ENCODE measurements at regions not wholly inside any gene's neighbourhood (a gene's known extent, or its start where the extent isn't known, plus 50 kb on each side); places are given as distances from the start of the nearest gene placed in this dataset.

DNA sequence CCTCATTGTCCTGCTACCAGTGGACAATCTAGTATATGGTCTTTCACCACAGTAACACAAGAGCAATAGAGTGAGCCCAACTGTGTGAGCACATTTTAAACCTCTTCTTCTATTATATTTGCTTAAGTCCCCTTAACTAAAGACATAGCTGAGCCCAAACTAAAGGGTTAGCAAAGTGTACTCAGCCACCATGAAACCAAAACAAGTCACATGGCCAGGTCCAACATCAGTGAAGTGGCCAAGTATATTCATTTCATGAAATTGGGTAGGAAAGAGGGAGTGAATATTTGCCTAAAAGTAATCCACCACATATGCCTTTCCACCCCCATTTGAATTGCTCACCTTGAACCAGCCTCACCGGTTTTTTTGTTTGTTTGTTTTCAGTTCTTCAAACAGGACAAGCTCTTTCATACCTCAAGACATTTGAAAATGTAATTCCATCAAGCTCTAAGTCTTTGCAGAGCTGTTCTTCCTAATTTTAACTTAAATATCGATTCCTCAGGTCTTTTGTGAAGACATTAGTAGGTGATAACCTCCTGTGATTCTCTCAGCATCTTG is 327.0 kb upstream of the SEMA6D start:
- intact Hi-C loops (cut with micrococcal nuclease): no loop called here
- ChIA-PET CTCF (no interaction called here), POLR2A (ENCODE audit: unreplicated experiment) (interaction anchor here (0.6 kb wide), 1 partner anchor 157 kb away, joined by 3 read pairs; no protein-coding TSS in a partner anchor)
- no peaks in the 10 kb centered on the region for H3K79me2 ChIP-seq (ENCODE audit: low read length)
- H3K9me2 ChIP-seq (replicated peaks; ENCODE audit: low read length): no peaks in the 10 kb centered on the region
- H4K20me1 ChIP-seq (ENCODE audit: low read length): no peaks in the 10 kb centered on the region
- no peak overlapping the region for H3K9ac ChIP-seq (ENCODE audit: low read length)
- H2AFZ ChIP-seq (ENCODE audit: low read length): 0 out of 2 replicates have a peak overlapping the region, but pooled peaks have one; percentile 30
- H3F3A ChIP-seq (ENCODE audit: low read length, unreplicated experiment): no peaks in the 10 kb centered on the region
- no peaks in the 10 kb centered on the region for H3K9me3 ChIP-seq (ENCODE audit: low read length)
- no peaks in the 10 kb centered on the region for H3K36me3 ChIP-seq (ENCODE audit: low read depth, low read length)
- no peaks in the 10 kb centered on the region for H3K27me3 ChIP-seq (ENCODE audit: low read length)
- peak overlapping the region; percentile 32; the same call in 1 of the 2 replicates for H3K27ac ChIP-seq (ENCODE audit: low read length)
- no TSS peak for BruUV-seq (replicated peaks)
- peak overlapping the region; percentile 25; the same call in 1 of the 2 replicates for H3K4me3 ChIP-seq (ENCODE audit: low read length)
- H3K4me2 ChIP-seq (ENCODE audit: low read length): peak overlapping the region; percentile 57
- TF ChIP-seq EZH2phosphoT487 (IDR thresholded peaks at IDR 0.05; ENCODE audit: borderline replicate concordance, low read length) (no peak), EZH2 (IDR thresholded peaks at IDR 0.05; ENCODE audit: low read length, unreplicated experiment) (no peak)
- TF ChIP-seq, protein P1, sequence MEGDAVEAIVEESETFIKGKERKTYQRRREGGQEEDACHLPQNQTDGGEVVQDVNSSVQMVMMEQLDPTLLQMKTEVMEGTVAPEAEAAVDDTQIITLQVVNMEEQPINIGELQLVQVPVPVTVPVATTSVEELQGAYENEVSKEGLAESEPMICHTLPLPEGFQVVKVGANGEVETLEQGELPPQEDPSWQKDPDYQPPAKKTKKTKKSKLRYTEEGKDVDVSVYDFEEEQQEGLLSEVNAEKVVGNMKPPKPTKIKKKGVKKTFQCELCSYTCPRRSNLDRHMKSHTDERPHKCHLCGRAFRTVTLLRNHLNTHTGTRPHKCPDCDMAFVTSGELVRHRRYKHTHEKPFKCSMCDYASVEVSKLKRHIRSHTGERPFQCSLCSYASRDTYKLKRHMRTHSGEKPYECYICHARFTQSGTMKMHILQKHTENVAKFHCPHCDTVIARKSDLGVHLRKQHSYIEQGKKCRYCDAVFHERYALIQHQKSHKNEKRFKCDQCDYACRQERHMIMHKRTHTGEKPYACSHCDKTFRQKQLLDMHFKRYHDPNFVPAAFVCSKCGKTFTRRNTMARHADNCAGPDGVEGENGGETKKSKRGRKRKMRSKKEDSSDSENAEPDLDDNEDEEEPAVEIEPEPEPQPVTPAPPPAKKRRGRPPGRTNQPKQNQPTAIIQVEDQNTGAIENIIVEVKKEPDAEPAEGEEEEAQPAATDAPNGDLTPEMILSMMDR (conservative IDR thresholded peaks at IDR 0.05; ENCODE audit: low read depth, low read length): no peak
- H3K4me1 ChIP-seq (ENCODE audit: insufficient read depth, low read length): peaks cover 23% of the 10 kb centered on the region
- DNase-seq (peak; percentile 77), ATAC-seq (peak; percentile 29; the same call in 1 of the 2 replicates)

DNA sequence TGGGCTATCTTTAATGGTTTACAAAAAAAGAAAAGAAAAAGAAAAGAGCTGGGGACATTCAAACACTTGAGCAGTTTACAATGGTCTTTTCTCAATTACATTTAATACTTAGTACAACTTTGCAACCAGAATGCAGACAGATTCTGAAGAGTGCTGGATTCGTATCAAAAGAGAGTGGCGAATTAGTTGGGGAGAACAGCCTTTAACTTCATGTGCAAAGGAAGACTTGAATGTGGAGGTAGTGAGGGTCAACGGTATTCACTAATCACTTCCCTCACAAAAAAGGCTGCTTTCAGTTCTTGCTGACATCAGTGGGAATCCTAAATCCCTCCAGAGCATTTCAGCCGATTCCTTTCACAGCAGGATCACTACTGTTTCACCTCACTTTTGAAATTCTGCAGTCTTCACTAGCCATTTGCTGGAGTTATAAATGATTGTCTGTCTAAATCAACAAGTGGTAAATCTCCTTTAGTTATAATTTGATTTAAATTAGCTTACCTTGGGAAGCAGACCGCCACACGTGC is 323.0 kb upstream of the SEMA6D start:
- DNase-seq (no peak), ATAC-seq (no peak)
- H3K27ac ChIP-seq (ENCODE audit: low read length): no peak overlapping the region
- H4K20me1 ChIP-seq (ENCODE audit: low read length): no peaks in the 10 kb centered on the region
- TF ChIP-seq, protein P1 (conservative IDR thresholded peaks at IDR 0.05; ENCODE audit: low read depth, low read length): no peak
- no peak for TF ChIP-seq EZH2 (IDR thresholded peaks at IDR 0.05; ENCODE audit: low read length, unreplicated experiment)
- TF ChIP-seq EZH2phosphoT487 (IDR thresholded peaks at IDR 0.05; ENCODE audit: borderline replicate concordance, low read length): no peak
- no peaks in the 10 kb centered on the region for H3K9me3 ChIP-seq (ENCODE audit: low read length)
- peaks cover 19% of the 10 kb centered on the region for H3K4me1 ChIP-seq (ENCODE audit: insufficient read depth, low read length)
- no peaks in the 10 kb centered on the region for H3F3A ChIP-seq (ENCODE audit: low read length, unreplicated experiment)
- no peaks in the 10 kb centered on the region for H3K36me3 ChIP-seq (ENCODE audit: low read depth, low read length)
- no peak overlapping the region for H3K4me2 ChIP-seq (ENCODE audit: low read length)
- no peaks in the 10 kb centered on the region for H3K79me2 ChIP-seq (ENCODE audit: low read length)
- H2AFZ ChIP-seq (ENCODE audit: low read length): no peak overlapping the region
- BruUV-seq (replicated peaks): no TSS peak
- no peak overlapping the region for H3K4me3 ChIP-seq (ENCODE audit: low read length)
- intact Hi-C loops (cut with micrococcal nuclease): no loop called here
- POLR2A ChIA-PET (ENCODE audit: unreplicated experiment): no interaction called here
- CTCF ChIA-PET: no interaction called here
- no peaks in the 10 kb centered on the region for H3K27me3 ChIP-seq (ENCODE audit: low read length)
- no peak overlapping the region for H3K9ac ChIP-seq (ENCODE audit: low read length)
- no peaks in the 10 kb centered on the region for H3K9me2 ChIP-seq (replicated peaks; ENCODE audit: low read length)

DNA sequence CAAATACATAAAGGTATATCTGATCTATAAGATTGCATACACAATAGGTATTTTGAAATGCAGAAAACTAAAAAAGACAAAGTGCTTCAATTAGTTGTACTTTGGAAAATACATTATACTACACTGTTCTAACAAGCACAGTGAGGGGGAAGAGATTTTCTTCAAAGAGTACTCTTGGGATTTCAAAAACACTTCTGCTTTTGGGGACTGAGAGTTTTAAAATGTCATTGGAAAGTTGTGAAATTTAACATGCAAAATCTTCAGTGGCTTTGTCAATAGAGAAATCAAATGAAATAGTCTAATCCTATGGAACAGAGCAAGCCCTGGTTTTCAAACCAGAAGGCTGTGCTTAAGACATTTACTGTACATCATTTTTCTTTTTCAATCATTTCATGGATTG is 322.2 kb upstream of the SEMA6D start:
- H3K79me2 ChIP-seq (ENCODE audit: low read length): no peaks in the 10 kb centered on the region
- intact Hi-C loops (cut with micrococcal nuclease): no loop called here
- no peaks in the 10 kb centered on the region for H3F3A ChIP-seq (ENCODE audit: low read length, unreplicated experiment)
- no TSS peak for BruUV-seq (replicated peaks)
- H3K36me3 ChIP-seq (ENCODE audit: low read depth, low read length): no peaks in the 10 kb centered on the region
- H3K27ac ChIP-seq (ENCODE audit: low read length): no peak overlapping the region
- POLR2A ChIA-PET (ENCODE audit: unreplicated experiment): no interaction called here
- ATAC-seq (no peak), DNase-seq (no peak)
- no peak overlapping the region for H3K4me2 ChIP-seq (ENCODE audit: low read length)
- no peak for TF ChIP-seq EZH2phosphoT487 (IDR thresholded peaks at IDR 0.05; ENCODE audit: borderline replicate concordance, low read length)
- TF ChIP-seq, protein P1 (conservative IDR thresholded peaks at IDR 0.05; ENCODE audit: low read depth, low read length): no peak
- TF ChIP-seq EZH2 (IDR thresholded peaks at IDR 0.05; ENCODE audit: low read length, unreplicated experiment): no peak
- H3K9me2 ChIP-seq (replicated peaks; ENCODE audit: low read length): no peaks in the 10 kb centered on the region
- peaks cover 13% of the 10 kb centered on the region for H3K4me1 ChIP-seq (ENCODE audit: insufficient read depth, low read length)
- H2AFZ ChIP-seq (ENCODE audit: low read length): no peak overlapping the region
- no peak overlapping the region for H3K9ac ChIP-seq (ENCODE audit: low read length)
- H3K4me3 ChIP-seq (ENCODE audit: low read length): no peak overlapping the region
- CTCF ChIA-PET: no interaction called here
- no peaks in the 10 kb centered on the region for H3K9me3 ChIP-seq (ENCODE audit: low read length)
- H4K20me1 ChIP-seq (ENCODE audit: low read length): no peaks in the 10 kb centered on the region
- H3K27me3 ChIP-seq (ENCODE audit: low read length): no peaks in the 10 kb centered on the region

All from PC-3 (cell line).